Mammary epithelial cell (primary cell): ENCODE measurements at regions not wholly inside any gene's neighbourhood (a gene's known extent, or its start where the extent isn't known, plus 50 kb on each side); places are given as distances from the start of the nearest gene placed in this dataset.

Experiments used
- CTCF ChIP-seq, 2 donors: IDR thresholded peaks in 1 of 2; conservative IDR thresholded peaks in 1 of 2; 2 replicates each; pipeline ENCODE4 v1.5.1; 2011 to 2012; ENCODE audit warnings: inconsistent platforms in 2 of 2, low read length in 2 of 2, mild to moderate bottlenecking in 2 of 2, control low read depth in 1 of 2, low read depth in 1 of 2; ENCODE audit not compliant: insufficient read depth in 1 of 2; ENCODE audit errors: extremely low read depth in 1 of 2
- EZH2 ChIP-seq: IDR thresholded peaks from 2 replicates; pipeline ENCODE4 v1.6.1; 2012; ENCODE audit warnings: low read length, inconsistent platforms, borderline replicate concordance

- no peak for TF ChIP-seq CTCF (conservative IDR thresholded peaks at IDR 0.05 in 1 of 2, IDR thresholded peaks at IDR 0.05 in 1 of 2; ENCODE audit: extremely low read depth in 1 of 2, insufficient read depth in 1 of 2, low read depth in 1 of 2, low read length in 2 of 2)
- TF ChIP-seq EZH2: no peak
Measured at GRCh38 chr6:23448281-23448680, 677.7 kb upstream of the NRSN1 start.
